Activated CD8-positive, alpha-beta T cell treated with anti-CD3 and anti-CD28 coated beads for 36 hours (primary cell): ENCODE measurements at regions not wholly inside any gene's neighbourhood (a gene's known extent, or its start where the extent isn't known, plus 50 kb on each side); places are given as distances from the start of the nearest gene placed in this dataset.

Experiments used
- ATAC-seq: fragments of 200-7000 bp; cut with Tn5 transposase; one replicate; pipeline ENCODE4 v1.10.0; 2021; ENCODE audit warnings: mild to moderate bottlenecking, moderate library complexity
- CTCF ChIA-PET: fragments of 350-600 bp; sonication (Branson Sonifier 250); formaldehyde crosslinking; loops from one replicate; lab custom pipeline; 2021; ENCODE audit warnings: antibody characterized with exemption; lab: Charles Lee
- POLR2A ChIA-PET: fragments of 350-600 bp; sonication (Branson Sonifier 250); formaldehyde crosslinking; loops from one replicate; lab custom pipeline; 2021; ENCODE audit warnings: antibody characterized with exemption; lab: Charles Lee
- DNase-seq: peaks from one replicate; pipeline ENCODE4 v3.0.0-alpha.2; 2020
- H3K27ac Mint-ChIP-seq: one replicate; pipeline ENCODE4 v1.8.0; 2021; ENCODE audit warnings: mild to moderate bottlenecking, mixed read lengths
- H3K27me3 Mint-ChIP-seq: one replicate; pipeline ENCODE4 v1.8.0; 2021; ENCODE audit warnings: mixed read lengths
- H3K36me3 Mint-ChIP-seq: one replicate; pipeline ENCODE4 v1.8.0; 2021; ENCODE audit warnings: low read depth, mixed read lengths
- H3K4me1 Mint-ChIP-seq: one replicate; pipeline ENCODE4 v1.8.0; 2021; ENCODE audit warnings: low read depth, mixed read lengths
- H3K4me3 Mint-ChIP-seq: one replicate; pipeline ENCODE4 v1.8.0; 2021; ENCODE audit warnings: mild to moderate bottlenecking, moderate library complexity, mixed read lengths
- H3K9me3 Mint-ChIP-seq: one replicate; pipeline ENCODE4 v1.8.0; 2021; ENCODE audit warnings: mixed read lengths
- intact Hi-C: fragments of 100-400 bp; cut with micrococcal nuclease; formaldehyde crosslinking; loops from one replicate; pipeline ENCODE4 v1.10.0; 2022
- TF ChIP-seq, protein P1 (sequence below): fragments of 200-600 bp; IDR thresholded peaks from one replicate; pipeline ENCODE4 v1.8.0; 2022; ENCODE audit warnings: antibody characterized with exemption, mild to moderate bottlenecking

DNA sequence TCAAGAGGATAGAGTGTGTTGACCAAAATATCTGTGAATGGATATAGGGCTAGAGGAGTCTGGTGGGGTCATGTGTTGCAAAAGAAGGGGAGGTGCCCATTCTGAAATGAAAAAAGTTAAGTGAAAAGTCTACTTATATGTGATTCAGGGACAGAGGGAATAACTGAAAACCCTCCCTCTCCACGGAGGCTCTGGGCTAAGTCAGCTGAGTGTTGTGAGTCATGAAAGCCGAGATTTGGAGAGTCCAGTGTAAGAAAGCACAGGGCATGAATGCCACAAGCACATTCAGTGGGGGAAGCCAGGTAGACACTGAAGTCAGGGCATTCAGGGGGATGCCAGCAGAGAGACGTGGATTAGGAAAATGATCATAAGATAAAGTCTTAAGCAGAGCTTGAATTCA, 871.9 kb downstream of the TSN start:
- Mint-ChIP-seq H3K27me3 (no peaks in the 10 kb centered on the region), H3K9me3 (peaks cover 2% of the 10 kb centered on the region), H3K27ac (no peak overlapping the region), H3K4me3 (no peak overlapping the region), H3K36me3 (no peaks in the 10 kb centered on the region), H3K4me1 (no peaks in the 10 kb centered on the region)
- TF ChIP-seq, protein P1, sequence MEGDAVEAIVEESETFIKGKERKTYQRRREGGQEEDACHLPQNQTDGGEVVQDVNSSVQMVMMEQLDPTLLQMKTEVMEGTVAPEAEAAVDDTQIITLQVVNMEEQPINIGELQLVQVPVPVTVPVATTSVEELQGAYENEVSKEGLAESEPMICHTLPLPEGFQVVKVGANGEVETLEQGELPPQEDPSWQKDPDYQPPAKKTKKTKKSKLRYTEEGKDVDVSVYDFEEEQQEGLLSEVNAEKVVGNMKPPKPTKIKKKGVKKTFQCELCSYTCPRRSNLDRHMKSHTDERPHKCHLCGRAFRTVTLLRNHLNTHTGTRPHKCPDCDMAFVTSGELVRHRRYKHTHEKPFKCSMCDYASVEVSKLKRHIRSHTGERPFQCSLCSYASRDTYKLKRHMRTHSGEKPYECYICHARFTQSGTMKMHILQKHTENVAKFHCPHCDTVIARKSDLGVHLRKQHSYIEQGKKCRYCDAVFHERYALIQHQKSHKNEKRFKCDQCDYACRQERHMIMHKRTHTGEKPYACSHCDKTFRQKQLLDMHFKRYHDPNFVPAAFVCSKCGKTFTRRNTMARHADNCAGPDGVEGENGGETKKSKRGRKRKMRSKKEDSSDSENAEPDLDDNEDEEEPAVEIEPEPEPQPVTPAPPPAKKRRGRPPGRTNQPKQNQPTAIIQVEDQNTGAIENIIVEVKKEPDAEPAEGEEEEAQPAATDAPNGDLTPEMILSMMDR = no peak
- ChIA-PET CTCF (no interaction called here), POLR2A (no interaction called here)
- DNase-seq = no peak
- intact Hi-C loops = no loop called here
- ATAC-seq = no peak

DNA sequence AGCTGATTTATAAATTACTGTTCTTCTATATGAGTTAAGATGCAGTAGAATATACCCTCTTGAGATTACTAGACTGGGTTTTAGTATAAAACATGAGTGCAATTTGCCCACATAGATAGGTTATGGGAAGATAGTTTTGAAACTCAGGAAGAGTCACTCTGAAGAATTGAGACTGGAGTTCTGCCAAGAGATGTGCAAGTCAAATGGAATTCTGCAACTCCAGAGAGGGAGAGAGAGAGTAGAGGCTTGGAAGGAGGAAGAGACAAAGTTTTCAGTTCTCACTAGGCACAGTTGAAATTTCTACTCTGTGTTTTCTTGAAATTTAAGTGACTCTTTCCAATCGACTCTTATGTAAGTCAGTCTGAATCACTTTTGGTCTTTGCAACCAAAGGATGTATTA, 878.8 kb downstream of the TSN start:
- Mint-ChIP-seq H3K4me1 (no peaks in the 10 kb centered on the region), H3K36me3 (no peaks in the 10 kb centered on the region), H3K27me3 (no peaks in the 10 kb centered on the region), H3K9me3 (peaks cover 3% of the 10 kb centered on the region), H3K4me3 (no peak overlapping the region), H3K27ac (no peak overlapping the region)
- ATAC-seq = no peak
- ChIA-PET CTCF (no interaction called here), POLR2A (no interaction called here)
- intact Hi-C loops = no loop called here
- DNase-seq = no peak
- TF ChIP-seq, protein P1 = no peak

DNA sequence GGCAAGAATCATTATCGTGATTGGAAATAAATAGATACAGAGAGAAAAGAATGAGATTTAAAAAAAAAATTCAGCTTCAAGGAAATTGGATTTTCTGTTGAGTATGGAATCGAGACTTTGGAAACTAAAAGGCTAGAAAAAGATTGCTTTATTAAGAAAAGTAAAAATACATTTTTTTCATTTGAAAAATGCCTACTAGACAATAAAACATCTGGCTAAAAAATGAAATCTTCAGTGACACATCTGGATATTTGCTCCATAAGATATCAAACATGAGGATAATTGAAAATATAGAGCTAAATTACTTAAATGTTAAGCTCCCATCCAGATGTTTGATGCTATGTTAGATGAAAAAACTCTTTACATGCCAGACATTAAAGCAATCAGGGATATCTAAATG, 879.5 kb downstream of the TSN start:
- ATAC-seq (no peak), DNase-seq (no peak)
- peaks cover 5% of the 10 kb centered on the region for H3K9me3 Mint-ChIP-seq
- intact Hi-C loops = no loop called here
- H3K4me1 Mint-ChIP-seq = no peaks in the 10 kb centered on the region
- CTCF ChIA-PET = no interaction called here
- no peaks in the 10 kb centered on the region for H3K27me3 Mint-ChIP-seq
- no peak overlapping the region for H3K4me3 Mint-ChIP-seq
- no peak overlapping the region for H3K27ac Mint-ChIP-seq
- POLR2A ChIA-PET = no interaction called here
- no peaks in the 10 kb centered on the region for H3K36me3 Mint-ChIP-seq
- TF ChIP-seq, protein P1 = no peak

DNA sequence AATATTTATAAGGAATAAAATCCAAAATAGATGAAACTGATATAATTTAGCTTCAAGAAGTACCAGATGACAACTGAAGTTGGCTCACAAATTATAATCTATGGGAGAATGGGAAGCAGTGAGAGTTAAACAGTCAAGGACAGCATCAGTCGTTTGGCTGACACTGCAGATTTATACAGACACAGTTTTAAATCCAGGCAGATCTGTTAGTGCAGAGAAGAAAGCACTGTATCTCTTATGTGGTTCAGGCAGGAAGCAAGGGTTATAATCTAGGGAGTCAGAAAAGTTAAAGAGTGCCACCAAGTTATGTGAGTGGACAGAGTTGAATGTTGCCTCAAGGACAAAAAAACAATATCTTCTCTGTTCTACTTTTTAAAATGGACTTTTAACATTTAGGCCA, 880.2 kb downstream of the TSN start:
- peaks cover 5% of the 10 kb centered on the region for H3K9me3 Mint-ChIP-seq
- ATAC-seq (no peak), DNase-seq (no peak)
- no peaks in the 10 kb centered on the region for H3K4me1 Mint-ChIP-seq
- H3K36me3 Mint-ChIP-seq = no peaks in the 10 kb centered on the region
- POLR2A ChIA-PET = no interaction called here
- no peaks in the 10 kb centered on the region for H3K27me3 Mint-ChIP-seq
- intact Hi-C loops = no loop called here
- CTCF ChIA-PET = no interaction called here
- H3K4me3 Mint-ChIP-seq = no peak overlapping the region
- TF ChIP-seq, protein P1 = no peak
- no peak overlapping the region for H3K27ac Mint-ChIP-seq

DNA sequence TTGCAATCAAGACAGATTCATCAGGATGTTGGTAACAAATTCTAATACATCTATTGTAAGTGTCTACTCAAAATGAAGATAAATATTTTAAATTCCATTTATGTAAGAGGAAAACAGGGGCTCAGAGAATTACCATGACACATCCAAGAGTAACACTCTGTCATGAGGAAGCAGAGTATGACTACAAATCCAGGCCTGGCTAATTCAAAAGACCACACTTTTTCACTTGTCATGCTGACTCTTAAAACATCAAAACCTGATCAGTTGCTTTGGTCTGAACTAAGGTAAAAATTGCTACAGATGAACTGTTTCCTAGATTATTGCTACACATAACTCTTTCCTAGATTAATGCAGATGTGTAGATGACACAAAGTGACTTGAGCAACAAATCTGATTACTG, 880.6 kb downstream of the TSN start:
- POLR2A ChIA-PET = no interaction called here
- Mint-ChIP-seq H3K27me3 (no peaks in the 10 kb centered on the region), H3K36me3 (no peaks in the 10 kb centered on the region), H3K9me3 (peaks cover 9% of the 10 kb centered on the region), H3K4me1 (no peaks in the 10 kb centered on the region), H3K27ac (no peak overlapping the region), H3K4me3 (no peak overlapping the region)
- CTCF ChIA-PET = no interaction called here
- ATAC-seq (no peak), DNase-seq (no peak)
- TF ChIP-seq, protein P1 = no peak
- intact Hi-C loops = no loop called here
